HCT116 (cell line): ENCODE measurements at regions not wholly inside any gene's neighbourhood (a gene's known extent, or its start where the extent isn't known, plus 50 kb on each side); places are given as distances from the start of the nearest gene placed in this dataset.

Experiments used
- POLR2A ChIP-seq: IDR thresholded peaks from 2 replicates; pipeline ENCODE4 v1.7.0; 2011; ENCODE audit warnings: borderline replicate concordance; ENCODE audit not compliant: insufficient read depth, insufficient read length; ENCODE audit errors: extremely low read depth
- POLR2AphosphoS5 ChIP-seq: IDR thresholded peaks from 2 replicates; pipeline ENCODE4 v1.6.1; 2011; ENCODE audit warnings: mild to moderate bottlenecking, low read depth, low read length, moderate library complexity
- REST ChIP-seq: IDR thresholded peaks from 2 replicates; pipeline ENCODE4 v1.6.1; 2012; ENCODE audit warnings: low read depth
- SP1 ChIP-seq: IDR thresholded peaks from 2 replicates; pipeline ENCODE4 v1.6.1; 2012; ENCODE audit warnings: low read depth
- ZFX ChIP-seq: fragments of 450-650 bp; IDR thresholded peaks from 2 replicates; pipeline ENCODE4 v1.6.1; 2017
- TF ChIP-seq, protein P1 (sequence below): IDR thresholded peaks from 2 replicates; pipeline ENCODE4 v1.6.1; 2012

- TF ChIP-seq, protein P1, sequence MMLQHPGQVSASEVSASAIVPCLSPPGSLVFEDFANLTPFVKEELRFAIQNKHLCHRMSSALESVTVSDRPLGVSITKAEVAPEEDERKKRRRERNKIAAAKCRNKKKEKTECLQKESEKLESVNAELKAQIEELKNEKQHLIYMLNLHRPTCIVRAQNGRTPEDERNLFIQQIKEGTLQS, result no peak
- TF ChIP-seq POLR2AphosphoS5 (no peak), POLR2A (no peak), SP1 (no peak), REST (no peak), ZFX (no peak)
Measured at GRCh38 chr5:101846496-101846895, 449.6 kb downstream of the SLCO4C1 start.
